ENCODE measurements at regions not wholly inside any gene's neighbourhood (a gene's known extent, or its start where the extent isn't known, plus 50 kb on each side); places are given as distances from the start of the nearest gene placed in this dataset.

- no peak for DNase-seq
- ATAC-seq (ENCODE audit: low read depth) = no peak
- intact Hi-C loops (cut with micrococcal nuclease) = loop anchor here (10.0 kb wide), 1 partner anchor 170 kb away; no protein-coding TSS in a partner anchor
Measured at GRCh38 chr9:89915187-89915586, 310.4 kb downstream of the GADD45G start.

DNA sequence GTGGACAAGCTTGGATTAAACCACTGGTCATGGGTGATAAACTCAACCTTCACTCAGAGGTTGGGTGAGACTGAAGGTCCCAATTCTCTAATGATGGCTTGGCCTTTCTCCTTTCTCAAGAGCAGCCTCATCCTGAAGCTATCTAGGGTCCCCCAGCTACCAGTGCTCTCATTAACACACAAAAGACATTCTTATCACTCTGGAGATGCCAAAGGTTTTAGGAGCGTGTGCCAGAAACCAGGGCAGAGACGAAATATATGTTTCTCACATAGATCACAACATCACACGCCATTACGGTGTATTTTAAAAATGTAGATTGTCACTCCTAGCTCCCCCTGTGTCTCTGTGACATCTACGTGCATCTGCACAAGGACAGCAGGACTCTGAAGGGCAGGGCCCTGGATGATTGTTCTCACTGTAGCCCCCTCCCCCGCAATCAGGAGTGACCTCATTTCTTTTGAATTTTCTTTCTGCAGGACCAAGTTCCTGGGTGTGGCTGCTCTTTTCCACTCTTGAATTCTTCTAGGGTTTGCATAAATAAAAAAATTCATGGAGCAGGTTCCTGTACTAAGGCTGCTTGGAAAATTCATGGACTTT is 311.3 kb downstream of the GADD45G start:
- CTCF ChIA-PET = interaction anchor here (1.4 kb wide), 1 partner anchor 313 kb away, joined by 3 read pairs; no protein-coding TSS in a partner anchor

More at GRCh38 chr9:89915187-89915586, 310.4 kb downstream of the GADD45G start:
- no peak overlapping the region for H3K27ac Mint-ChIP-seq
- peaks cover 3% of the 10 kb centered on the region for H3K27me3 Mint-ChIP-seq
- POLR2A ChIA-PET = no interaction called here
- no peak for TF ChIP-seq CTCF (IDR thresholded peaks at IDR 0.05)
- H3K9me3 Mint-ChIP-seq = no peaks in the 10 kb centered on the region
- CTCF ChIA-PET = interaction anchor here (1.3 to 1.4 kb wide), 2 partner anchors 186 to 312 kb away, joined by 3 read pairs; no protein-coding TSS in a partner anchor
- no peaks in the 10 kb centered on the region for H3K36me3 Mint-ChIP-seq (ENCODE audit: low read depth)
- no peak overlapping the region for H3K4me3 Mint-ChIP-seq
- H3K4me1 Mint-ChIP-seq = peaks cover 3% of the 10 kb centered on the region

DNA sequence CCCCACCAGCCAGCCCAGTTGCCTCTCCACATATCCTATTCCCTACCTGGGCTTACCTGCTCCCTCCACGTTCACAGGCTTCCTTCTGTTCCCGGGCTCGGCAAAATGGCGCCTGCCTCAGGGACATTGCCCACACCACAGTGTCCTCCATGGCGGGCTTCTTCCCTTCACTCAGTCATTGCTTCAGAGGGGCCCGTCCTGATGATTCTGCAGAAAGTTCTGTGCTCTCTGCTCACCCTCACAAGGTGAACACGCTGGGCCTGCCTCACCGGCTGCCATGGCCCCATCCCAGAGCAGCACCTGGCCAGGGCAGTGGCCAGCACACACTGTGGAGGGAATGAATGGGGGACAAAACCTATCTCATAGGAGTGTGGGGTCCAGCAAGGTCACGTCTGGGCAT is 313.0 kb downstream of the GADD45G start:
- Mint-ChIP-seq H3K9me3 (no peaks in the 10 kb centered on the region), H3K36me3 (ENCODE audit: low read depth) (no peaks in the 10 kb centered on the region), H3K4me1 (peaks cover 3% of the 10 kb centered on the region), H3K4me3 (no peak overlapping the region), H3K27ac (no peak overlapping the region), H3K27me3 (peaks cover 3% of the 10 kb centered on the region)
- ChIA-PET CTCF (interaction anchor here (2.9 kb wide), 1 partner anchor 315 kb away, joined by 30 read pairs; no protein-coding TSS in a partner anchor), POLR2A (no interaction called here)
- ATAC-seq (ENCODE audit: low read depth) (no peak), DNase-seq (no peak)
- intact Hi-C loops (cut with micrococcal nuclease) = loop anchor here (10.0 kb wide), 1 partner anchor 173 kb away; no protein-coding TSS in a partner anchor
- no peak for TF ChIP-seq CTCF (IDR thresholded peaks at IDR 0.05)

More for the DNA sequence above, 311.3 kb downstream of the GADD45G start:
- DNase-seq (no peak), ATAC-seq (ENCODE audit: low read depth) (no peak)
- POLR2A ChIA-PET = no interaction called here
- no peak for TF ChIP-seq CTCF (IDR thresholded peaks at IDR 0.05)
- Mint-ChIP-seq H3K4me1 (peaks cover 3% of the 10 kb centered on the region), H3K4me3 (no peak overlapping the region), H3K36me3 (ENCODE audit: low read depth) (no peaks in the 10 kb centered on the region), H3K27ac (no peak overlapping the region), H3K27me3 (peaks cover 3% of the 10 kb centered on the region), H3K9me3 (no peaks in the 10 kb centered on the region)
- intact Hi-C loops (cut with micrococcal nuclease) = loop anchor here (10.0 kb wide), 1 partner anchor 171 kb away; no protein-coding TSS in a partner anchor

GRCh38 chr9:89919171-89919681 is 314.4 kb downstream of the GADD45G start:
- CTCF ChIA-PET = interaction anchor here (0.8 to 2.9 kb wide), 3 partner anchors 314 to 321 kb away, joined by 3 to 30 read pairs (median 8); partner anchors contain the start of gene GADD45G
- intact Hi-C loops (cut with micrococcal nuclease) = loop anchor here (1.0 to 10.0 kb wide), 4 partner anchors 174 to 316 kb away; no protein-coding TSS in a partner anchor
- Mint-ChIP-seq H3K27me3 (peaks cover 3% of the 10 kb centered on the region), H3K4me3 (no peak overlapping the region), H3K36me3 (ENCODE audit: low read depth) (no peaks in the 10 kb centered on the region), H3K4me1 (peaks cover 8% of the 10 kb centered on the region), H3K9me3 (no peaks in the 10 kb centered on the region), H3K27ac (no peak overlapping the region)
- POLR2A ChIA-PET = interaction anchor here (0.6 to 1.0 kb wide), 2 partner anchors 314 to 316 kb away, joined by 4 to 11 read pairs; partner anchors contain the start of gene GADD45G
- peak; percentile 82 for ATAC-seq (ENCODE audit: low read depth)
- no peak for DNase-seq
- TF ChIP-seq CTCF (IDR thresholded peaks at IDR 0.05) = no peak

DNA sequence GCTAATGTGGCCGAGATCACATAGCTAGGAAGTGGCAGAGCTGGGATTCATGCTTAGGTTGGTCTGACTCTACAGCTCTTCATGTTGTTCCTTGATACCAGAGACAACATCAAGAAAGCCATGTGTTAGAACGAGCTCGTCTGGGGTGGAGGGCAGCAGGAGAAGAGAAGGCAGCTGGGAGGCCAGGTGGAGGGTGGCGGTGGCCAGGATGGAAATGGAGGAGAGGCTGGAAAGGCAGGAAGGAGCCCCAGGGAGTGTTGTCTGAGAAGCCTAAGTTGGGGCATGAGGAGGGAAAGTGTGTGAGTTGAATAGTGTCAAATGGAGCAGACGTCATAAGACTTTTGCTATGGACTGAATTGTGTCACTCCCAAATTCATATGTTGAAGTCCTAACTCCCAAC is 315.3 kb downstream of the GADD45G start:
- no peak for TF ChIP-seq CTCF (IDR thresholded peaks at IDR 0.05)
- ChIA-PET POLR2A (interaction anchor here (1.0 kb wide), 1 partner anchor 317 kb away, joined by 4 read pairs; no protein-coding TSS in a partner anchor), CTCF (interaction anchor here (1.8 to 2.9 kb wide), 2 partner anchors 317 to 322 kb away, joined by 8 to 30 read pairs; no protein-coding TSS in a partner anchor)
- Mint-ChIP-seq H3K9me3 (no peaks in the 10 kb centered on the region), H3K27me3 (peaks cover 3% of the 10 kb centered on the region), H3K36me3 (ENCODE audit: low read depth) (no peaks in the 10 kb centered on the region), H3K27ac (no peak overlapping the region), H3K4me3 (no peak overlapping the region), H3K4me1 (peaks cover 9% of the 10 kb centered on the region)
- intact Hi-C loops (cut with micrococcal nuclease) = loop anchor here (5.0 kb wide), 1 partner anchor 103 kb away; no protein-coding TSS in a partner anchor
- ATAC-seq (ENCODE audit: low read depth) (no peak), DNase-seq (no peak)

All from activated B cell treated with CpG ODN at 0.5 μM for 24 hours (primary cell).